ENCODE measurements at regions not wholly inside any gene's neighbourhood (a gene's known extent, or its start where the extent isn't known, plus 50 kb on each side); places are given as distances from the start of the nearest gene placed in this dataset.

- TF ChIP-seq POLR2A (IDR thresholded peaks at IDR 0.05) = no peak
- no peak for TF ChIP-seq CTCF (IDR thresholded peaks at IDR 0.05 in 4 of 5, conservative IDR thresholded peaks at IDR 0.05 in 1 of 5)
Observed at GRCh38 chr3:17905996-17906395, 163.6 kb upstream of the TBC1D5 start.
